OCI-LY3 (cell line): ENCODE measurements at regions not wholly inside any gene's neighbourhood (a gene's known extent, or its start where the extent isn't known, plus 50 kb on each side); places are given as distances from the start of the nearest gene placed in this dataset.

Experiments used
- CTCF ChIP-seq: fragments of 200-600, 300-600 bp; sonication (generic); IDR thresholded peaks from 2 replicates; pipeline ENCODE4 v1.5.1; 2014; ENCODE audit warnings: antibody characterized with exemption, low read length, low read depth
- EZH2phosphoT487 ChIP-seq: fragments of 200-600 bp; shearing (Covaris generic); IDR thresholded peaks from 2 replicates; pipeline ENCODE4 v1.6.1; 2018; ENCODE audit warnings: antibody characterized with exemption, mixed run types, low read depth

GRCh38 chr6:113423956-113424355 lies 433.2 kb upstream of the MARCKS start:
- TF ChIP-seq CTCF (no peak), EZH2phosphoT487 (no peak)
